GM12878 (cell line): ENCODE measurements at regions not wholly inside any gene's neighbourhood (a gene's known extent, or its start where the extent isn't known, plus 50 kb on each side); places are given as distances from the start of the nearest gene placed in this dataset.

Source experiments
- ATAC-seq: fragments of 200-7000 bp; cut with Tn5 transposase; 3 replicates; pipeline ENCODE4 v1.9.1; 2020; ENCODE audit warnings: mild to moderate bottlenecking, moderate library complexity
- BruUV-seq: library from RNA; stranded (reverse); fragments of 400-500 nt; replicated peaks from 2 replicates; lab custom pipeline; 2021; lab: Mats Ljungman, UMichigan
- CTCF ChIA-PET: fragments of 300-600 bp; sonication (Branson Sonifier 250); formaldehyde crosslinking; extraction: SDS; loops from one replicate; lab custom pipeline; 2021; ENCODE audit warnings: inconsistent platforms; lab: Yijun Ruan, JAX
- POLR2A ChIA-PET: fragments of 350-600 bp; formaldehyde crosslinking; extraction: SDS; loops from one replicate; lab custom pipeline; 2021; ENCODE audit warnings: inconsistent platforms; lab: Charles Lee
- RAD21 ChIA-PET: fragments of 300-600 bp; sonication (Branson Sonifier 250); formaldehyde crosslinking; loops from one replicate; lab custom pipeline; 2023; ENCODE audit warnings: antibody characterized with exemption; ENCODE audit not compliant: unreplicated experiment; lab: Charles Lee
- SMC1A ChIA-PET: fragments of 300-600 bp; sonication (Branson Sonifier 250); formaldehyde crosslinking; loops from one replicate; lab custom pipeline; 2023; ENCODE audit not compliant: unreplicated experiment, uncharacterized antibody; lab: Charles Lee
- DNase-seq: peaks from one replicate; pipeline ENCODE4 v3.0.0-alpha.2; 2011; ENCODE audit warnings: low read depth, low spot score
- FAIRE-seq: peaks from 3 replicates; lab custom pipeline; 2011; peaks lifted over from hg19 to GRCh38; lab: Jason Lieb, UNC
- H2AFZ ChIP-seq: 2 replicates; pipeline ENCODE4 v1.6.0; 2011; ENCODE audit warnings: low read depth, low read length, control low read depth; ENCODE audit not compliant: control insufficient read depth
- H3K27ac ChIP-seq: 2 replicates; pipeline ENCODE4 v1.5.1; 2011; ENCODE audit warnings: control low read depth; ENCODE audit not compliant: control insufficient read depth, insufficient read depth
- H3K27me3 ChIP-seq, 2 experiments: replicated peaks in 1 of 2; 2 replicates each; pipeline versions ENCODE4 v1.6.0 to v1.6.1; 2011; ENCODE audit warnings: low read length in 1 of 2; ENCODE audit not compliant: control insufficient read depth in 2 of 2, insufficient read depth in 2 of 2
- H3K36me3 ChIP-seq, 2 experiments: 2 replicates each; pipeline ENCODE4 v1.5.1; 2011; ENCODE audit warnings: low read length in 1 of 2; ENCODE audit not compliant: control insufficient read depth in 2 of 2, insufficient read depth in 2 of 2
- H3K4me1 ChIP-seq: 2 replicates; pipeline ENCODE4 v1.6.1; 2011; ENCODE audit warnings: mild to moderate bottlenecking, low read length, moderate library complexity, mixed read lengths; ENCODE audit not compliant: control insufficient read depth, insufficient read depth
- H3K4me2 ChIP-seq: 2 replicates; pipeline ENCODE4 v1.6.0; 2011; ENCODE audit warnings: control low read depth; ENCODE audit not compliant: control insufficient read depth, insufficient read depth
- H3K4me3 ChIP-seq: fragments of 200-600 bp; sonication (generic); 2 replicates; pipeline ENCODE4 v1.5.1; 2016
- H3K79me2 ChIP-seq: 2 replicates; pipeline ENCODE4 v1.6.0; 2011; ENCODE audit warnings: low read length; ENCODE audit not compliant: control insufficient read depth, insufficient read depth
- H3K9ac ChIP-seq: 2 replicates; pipeline ENCODE4 v1.8.0; 2011; ENCODE audit warnings: low read length, control low read depth, mixed read lengths; ENCODE audit not compliant: control insufficient read depth, insufficient read depth
- H3K9me3 ChIP-seq: replicated peaks from 3 replicates; pipeline ENCODE4 v1.5.1; 2011; ENCODE audit warnings: mild to moderate bottlenecking, low read length; ENCODE audit not compliant: control insufficient read depth, insufficient read depth
- H4K20me1 ChIP-seq: 2 replicates; pipeline ENCODE4 v1.6.0; 2011; ENCODE audit not compliant: control insufficient read depth, insufficient read depth
- KDM1A ChIP-seq: fragments of 200-600 bp; sonication (generic); IDR thresholded peaks from 2 replicates; pipeline ENCODE4 v1.6.1; 2016; ENCODE audit warnings: borderline replicate concordance
- RAD51 ChIP-seq: fragments of 450-650 bp; IDR thresholded peaks from 2 replicates; pipeline ENCODE4 v1.6.1; 2016; ENCODE audit warnings: moderate library complexity, mild to moderate bottlenecking, inconsistent platforms
- RELA ChIP-seq: fragments of 450-650 bp; IDR thresholded peaks from 2 replicates; pipeline ENCODE4 v1.8.0; 2014; ENCODE audit warnings: borderline replicate concordance; ENCODE audit not compliant: partially characterized antibody
- SIN3A ChIP-seq: IDR thresholded peaks from 2 replicates; pipeline ENCODE4 v1.6.1; 2012; ENCODE audit warnings: low read depth, low read length, improper control_type of control experiment
- ZNF384 ChIP-seq: IDR thresholded peaks from 2 replicates; pipeline ENCODE4 v1.6.1; 2012; ENCODE audit warnings: low read depth, mild to moderate bottlenecking, low read length, improper control_type of control experiment, borderline replicate concordance
- ZNF687 ChIP-seq: fragments of 450-650 bp; IDR thresholded peaks from 2 replicates; pipeline ENCODE4 v1.6.1; 2017; ENCODE audit warnings: mild to moderate bottlenecking, moderate library complexity
- WGBS: methylation state at CpG from one replicate; pipeline ENCODE4 v1.1.6; 2016; ENCODE audit warnings: low lambda C conversion rate; ENCODE audit not compliant: insufficient replicate concordance, insufficient coverage; ENCODE audit errors: missing lambda C conversion rate; 5-methylcytosine and 5-hydroxymethylcytosine counted together
- in situ Hi-C: fragments of 300-500 bp; cut with MboI; formaldehyde crosslinking; loops from 9 replicates; pipeline ENCODE4 v1.14.3; 2018; ENCODE audit warnings: mixed read lengths
- intact Hi-C: fragments of 100-400 bp; cut with micrococcal nuclease; formaldehyde crosslinking; loops from one replicate; pipeline ENCODE4 v1.14.2; 2022; ENCODE audit not compliant: unreplicated experiment

- ChIA-PET POLR2A (no interaction called here), SMC1A (interaction anchor here (0.9 kb wide), 1 partner anchor 10 kb away, joined by 3 read pairs; no protein-coding TSS in a partner anchor), RAD21 (no interaction called here), CTCF (no interaction called here)
- H3K4me2 ChIP-seq: no peak overlapping the region
- in situ Hi-C loops: no loop called here
- no peaks in the 10 kb centered on the region for H3K9me3 ChIP-seq
- FAIRE-seq (no peak), DNase-seq (no peak), ATAC-seq (no peak)
- intact Hi-C loops: no loop called here
- no peak for TF ChIP-seq ZNF687
- TF ChIP-seq KDM1A: no peak
- TF ChIP-seq RELA: no peak
- no peak for TF ChIP-seq ZNF384
- TF ChIP-seq RAD51: no peak
- no peak for TF ChIP-seq SIN3A
- no peak overlapping the region for H2AFZ ChIP-seq
- H3K27ac ChIP-seq: no peak overlapping the region
- no TSS peak for BruUV-seq
- no peaks in the 10 kb centered on the region for H3K27me3 ChIP-seq
- no peaks in the 10 kb centered on the region for H3K79me2 ChIP-seq
- 51% methylated on average over 5 of the region's 5 CpGs for WGBS
- H3K4me1 ChIP-seq: peaks cover 4% of the 10 kb centered on the region; the same call in 1 of the 2 replicates
- no peaks in the 10 kb centered on the region for H3K36me3 ChIP-seq
- no peaks in the 10 kb centered on the region for H4K20me1 ChIP-seq
- no peak overlapping the region for H3K4me3 ChIP-seq
- H3K9ac ChIP-seq: no peak overlapping the region
Observed at GRCh38 chr10:31142026-31142425, 110.4 kb upstream of the ZNF438 start.
